ENCODE measurements at regions not wholly inside any gene's neighbourhood (a gene's known extent, or its start where the extent isn't known, plus 50 kb on each side); places are given as distances from the start of the nearest gene placed in this dataset.

DNA sequence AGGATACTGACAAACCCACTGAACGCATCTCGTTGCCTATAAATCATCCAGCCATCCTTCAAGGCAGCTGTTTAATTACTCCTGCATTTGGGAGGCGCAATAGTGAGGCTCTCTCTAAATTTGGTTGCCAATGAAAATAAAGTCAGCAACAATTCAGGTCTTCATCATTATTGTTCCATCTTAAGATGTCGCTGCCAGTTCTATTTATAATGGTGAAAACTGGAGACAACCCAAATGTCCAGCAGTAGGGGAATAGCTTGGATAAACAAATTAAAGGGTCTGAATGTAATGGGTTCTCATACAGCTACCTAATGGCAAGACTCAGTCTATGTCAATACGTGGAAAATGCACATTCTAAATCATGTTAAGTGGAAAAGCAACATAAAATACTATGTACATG is 120.1 kb upstream of the PLXNA4 start:
- Histone ChIP-seq H3K27me3 (ENCODE audit: control insufficient read depth, insufficient read depth, low read length) (no peaks in the 10 kb centered on the region), H3K36me3 (ENCODE audit: control insufficient read depth, insufficient read depth, low read length) (no peaks in the 10 kb centered on the region), H3K9ac (ENCODE audit: low read length) (no peak overlapping the region), H3K9me3 (ENCODE audit: control insufficient read depth, insufficient read depth, low read depth, low read length) (no peaks in the 10 kb centered on the region), H3K27ac (ENCODE audit: low read depth, low read length) (no peak overlapping the region), H3K4me3 (ENCODE audit: low read depth, low read length) (no peak overlapping the region), H3K4me1 (ENCODE audit: control insufficient read depth, insufficient read depth, low read length) (no peaks in the 10 kb centered on the region)

DNA sequence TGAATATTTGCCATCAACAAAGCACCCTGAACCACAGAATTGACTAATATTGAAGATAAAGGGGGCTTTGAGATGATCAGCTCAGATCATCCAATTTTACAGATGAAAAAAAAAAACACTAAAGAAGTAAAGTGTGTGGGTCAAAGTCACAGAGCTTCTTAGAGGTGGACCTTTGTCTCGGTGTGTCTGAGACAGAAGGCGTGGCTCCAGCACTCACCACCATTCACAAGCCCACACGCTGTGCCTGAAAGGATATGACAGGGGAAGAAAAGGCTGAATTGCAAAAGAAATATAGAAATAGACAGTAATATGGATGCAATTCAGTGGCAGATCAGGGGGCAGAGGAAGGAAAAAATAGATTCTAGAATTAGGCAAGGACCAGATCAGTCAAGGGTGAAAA is 114.9 kb upstream of the PLXNA4 start:
- no peak overlapping the region for H3K27ac ChIP-seq (ENCODE audit: low read depth, low read length)
- no peaks in the 10 kb centered on the region for H3K27me3 ChIP-seq (ENCODE audit: control insufficient read depth, insufficient read depth, low read length)
- no peak overlapping the region for H3K4me3 ChIP-seq (ENCODE audit: low read depth, low read length)
- H3K9me3 ChIP-seq (ENCODE audit: control insufficient read depth, insufficient read depth, low read depth, low read length) = peaks cover 6% of the 10 kb centered on the region
- H3K4me1 ChIP-seq (ENCODE audit: control insufficient read depth, insufficient read depth, low read length) = peaks cover 9% of the 10 kb centered on the region
- no peaks in the 10 kb centered on the region for H3K36me3 ChIP-seq (ENCODE audit: control insufficient read depth, insufficient read depth, low read length)
- no peak overlapping the region for H3K9ac ChIP-seq (ENCODE audit: low read length)

DNA sequence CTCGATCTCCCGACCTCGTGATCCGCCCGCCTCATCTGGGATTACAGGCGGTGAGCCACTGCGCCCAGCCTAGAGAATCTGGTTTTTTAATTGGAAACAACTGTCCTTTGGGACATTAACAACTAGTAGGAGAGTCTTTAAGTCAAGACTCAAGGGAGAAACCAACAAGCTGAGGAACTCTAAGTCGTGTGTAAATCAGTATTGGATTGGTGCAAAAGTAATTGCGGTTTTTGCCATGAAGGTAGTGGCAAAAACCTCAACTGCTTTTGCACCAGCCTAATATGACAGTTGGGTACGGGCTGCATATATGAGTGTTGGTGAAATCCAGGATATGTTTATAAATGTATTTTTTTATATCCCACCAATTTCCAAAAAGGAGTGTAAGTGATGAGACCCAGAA is 113.9 kb upstream of the PLXNA4 start:
- no peaks in the 10 kb centered on the region for H3K27me3 ChIP-seq (ENCODE audit: control insufficient read depth, insufficient read depth, low read length)
- no peak overlapping the region for H3K9ac ChIP-seq (ENCODE audit: low read length)
- H3K9me3 ChIP-seq (ENCODE audit: control insufficient read depth, insufficient read depth, low read depth, low read length) = peaks cover 6% of the 10 kb centered on the region
- H3K4me3 ChIP-seq (ENCODE audit: low read depth, low read length) = no peak overlapping the region
- H3K36me3 ChIP-seq (ENCODE audit: control insufficient read depth, insufficient read depth, low read length) = no peaks in the 10 kb centered on the region
- H3K4me1 ChIP-seq (ENCODE audit: control insufficient read depth, insufficient read depth, low read length) = peaks cover 9% of the 10 kb centered on the region
- H3K27ac ChIP-seq (ENCODE audit: low read depth, low read length) = no peak overlapping the region

DNA sequence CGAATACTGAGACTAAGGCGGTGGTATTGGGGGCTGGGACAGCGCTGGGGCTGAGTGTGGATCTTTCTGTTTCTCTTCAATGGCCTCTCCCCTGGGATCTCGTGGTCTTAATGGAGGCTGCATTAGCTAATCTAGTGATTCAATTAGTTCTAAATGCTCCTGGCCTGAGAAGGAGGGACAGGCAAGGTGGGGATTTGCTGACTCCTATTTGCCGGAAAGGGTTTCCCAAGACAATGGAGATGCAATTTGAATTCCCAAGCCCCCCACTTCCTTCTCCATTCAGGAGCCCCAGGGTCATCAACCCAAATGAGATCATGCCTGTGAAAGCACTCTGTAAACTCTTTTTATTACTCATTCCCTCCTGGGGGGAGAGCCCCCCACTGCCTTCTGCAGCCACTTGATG is 111.7 kb upstream of the PLXNA4 start:
- Histone ChIP-seq H3K36me3 (ENCODE audit: control insufficient read depth, insufficient read depth, low read length) (no peaks in the 10 kb centered on the region), H3K27me3 (ENCODE audit: control insufficient read depth, insufficient read depth, low read length) (no peaks in the 10 kb centered on the region), H3K27ac (ENCODE audit: low read depth, low read length) (no peak overlapping the region), H3K4me1 (ENCODE audit: control insufficient read depth, insufficient read depth, low read length) (peaks cover 9% of the 10 kb centered on the region), H3K9me3 (ENCODE audit: control insufficient read depth, insufficient read depth, low read depth, low read length) (peaks cover 6% of the 10 kb centered on the region), H3K4me3 (ENCODE audit: low read depth, low read length) (no peak overlapping the region), H3K9ac (ENCODE audit: low read length) (no peak overlapping the region)

DNA sequence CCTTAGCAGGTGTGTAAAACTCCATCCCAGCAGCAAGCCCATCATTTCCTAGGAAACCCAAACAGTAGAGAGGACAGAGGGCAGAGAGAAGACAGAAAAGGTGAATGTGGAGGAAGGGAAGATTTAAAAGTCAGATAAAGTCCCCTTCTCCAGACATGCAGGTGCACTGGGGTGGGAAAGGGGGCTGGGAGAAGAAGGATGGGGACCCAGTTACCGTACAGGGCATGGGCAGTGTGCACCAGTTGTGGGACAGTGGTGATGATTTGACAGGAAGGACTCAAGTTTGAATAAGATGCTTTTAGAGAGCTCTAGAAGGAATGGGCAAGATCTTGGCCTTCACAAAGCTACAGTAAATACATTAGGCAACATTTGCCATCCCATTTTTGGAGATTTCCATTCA is 110.7 kb upstream of the PLXNA4 start:
- H3K9me3 ChIP-seq (ENCODE audit: control insufficient read depth, insufficient read depth, low read depth, low read length) = peaks cover 6% of the 10 kb centered on the region

DNA sequence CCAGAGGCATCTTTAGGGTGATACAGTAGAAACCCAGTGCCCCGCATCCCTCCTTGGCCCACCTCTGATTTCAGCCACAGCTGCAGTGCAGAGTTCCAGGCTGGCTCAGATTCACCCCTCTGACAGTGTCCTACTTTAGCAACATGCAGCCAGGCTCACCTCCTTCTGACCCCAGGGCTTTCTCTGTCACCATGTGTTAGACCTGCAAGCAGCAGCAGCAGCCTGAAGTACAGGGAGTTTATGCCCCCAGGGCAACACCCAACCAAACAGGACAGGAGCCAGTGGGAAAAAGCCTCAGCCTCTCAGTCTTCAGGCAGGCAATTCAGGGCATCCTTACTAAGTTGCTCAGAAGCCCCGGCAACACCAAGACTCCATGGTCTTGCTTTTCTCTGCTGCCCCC is 109.0 kb upstream of the PLXNA4 start:
- no peaks in the 10 kb centered on the region for H3K36me3 ChIP-seq (ENCODE audit: control insufficient read depth, insufficient read depth, low read length)
- peaks cover 6% of the 10 kb centered on the region for H3K9me3 ChIP-seq (ENCODE audit: control insufficient read depth, insufficient read depth, low read depth, low read length)
- H3K4me3 ChIP-seq (ENCODE audit: low read depth, low read length) = no peak overlapping the region
- H3K27ac ChIP-seq (ENCODE audit: low read depth, low read length) = no peak overlapping the region
- peaks cover 9% of the 10 kb centered on the region for H3K4me1 ChIP-seq (ENCODE audit: control insufficient read depth, insufficient read depth, low read length)
- H3K27me3 ChIP-seq (ENCODE audit: control insufficient read depth, insufficient read depth, low read length) = no peaks in the 10 kb centered on the region
- no peak overlapping the region for H3K9ac ChIP-seq (ENCODE audit: low read length)

More for the DNA sequence above, 110.7 kb upstream of the PLXNA4 start:
- H3K27me3 ChIP-seq (ENCODE audit: control insufficient read depth, insufficient read depth, low read length) = no peaks in the 10 kb centered on the region
- no peak overlapping the region for H3K9ac ChIP-seq (ENCODE audit: low read length)
- no peak overlapping the region for H3K27ac ChIP-seq (ENCODE audit: low read depth, low read length)
- no peak overlapping the region for H3K4me3 ChIP-seq (ENCODE audit: low read depth, low read length)
- H3K36me3 ChIP-seq (ENCODE audit: control insufficient read depth, insufficient read depth, low read length) = no peaks in the 10 kb centered on the region
- peaks cover 9% of the 10 kb centered on the region for H3K4me1 ChIP-seq (ENCODE audit: control insufficient read depth, insufficient read depth, low read length)

DNA sequence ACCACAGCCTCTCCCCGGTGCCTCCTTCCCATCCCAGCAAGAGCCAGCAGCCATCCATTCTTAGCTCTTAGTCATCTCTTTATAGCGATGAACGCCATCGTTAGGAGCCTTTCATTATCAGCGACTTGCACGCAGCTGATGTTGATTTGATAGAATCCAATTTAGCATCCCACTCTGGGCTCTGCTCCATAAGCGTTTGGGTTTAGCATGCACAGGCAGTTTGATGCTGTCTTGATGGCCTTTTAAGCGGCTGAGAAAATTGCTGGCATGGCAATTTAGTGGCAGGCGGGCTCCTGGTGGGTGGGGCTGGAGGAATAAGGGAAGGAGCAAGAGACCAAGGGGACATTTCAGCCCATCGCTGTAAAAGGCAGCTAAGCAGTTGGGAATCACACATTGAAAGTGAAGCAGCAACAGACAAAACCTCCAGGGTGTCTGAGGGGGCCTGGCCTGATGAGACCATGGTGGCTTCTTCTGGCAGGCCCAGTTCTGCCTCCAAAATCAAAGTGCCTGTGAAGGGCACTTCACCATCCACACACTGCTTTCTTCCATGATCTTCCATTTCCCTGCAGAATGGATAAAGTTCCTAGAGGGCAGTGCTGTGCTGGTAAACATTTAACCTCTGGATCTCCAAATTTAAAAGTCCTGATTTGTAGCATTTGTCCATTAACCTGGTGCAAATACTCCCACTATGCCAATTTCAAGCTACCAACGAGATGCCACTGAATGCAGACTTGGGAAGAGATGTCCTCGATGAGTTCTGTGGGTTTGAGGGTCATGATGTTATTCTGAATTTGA is 107.8 kb upstream of the PLXNA4 start:
- Histone ChIP-seq H3K4me1 (ENCODE audit: control insufficient read depth, insufficient read depth, low read length) (peaks cover 9% of the 10 kb centered on the region), H3K27ac (ENCODE audit: low read depth, low read length) (no peak overlapping the region), H3K36me3 (ENCODE audit: control insufficient read depth, insufficient read depth, low read length) (no peaks in the 10 kb centered on the region), H3K4me3 (ENCODE audit: low read depth, low read length) (no peak overlapping the region), H3K9me3 (ENCODE audit: control insufficient read depth, insufficient read depth, low read depth, low read length) (peaks cover 6% of the 10 kb centered on the region), H3K9ac (ENCODE audit: low read length) (no peak overlapping the region), H3K27me3 (ENCODE audit: control insufficient read depth, insufficient read depth, low read length) (no peaks in the 10 kb centered on the region)

DNA sequence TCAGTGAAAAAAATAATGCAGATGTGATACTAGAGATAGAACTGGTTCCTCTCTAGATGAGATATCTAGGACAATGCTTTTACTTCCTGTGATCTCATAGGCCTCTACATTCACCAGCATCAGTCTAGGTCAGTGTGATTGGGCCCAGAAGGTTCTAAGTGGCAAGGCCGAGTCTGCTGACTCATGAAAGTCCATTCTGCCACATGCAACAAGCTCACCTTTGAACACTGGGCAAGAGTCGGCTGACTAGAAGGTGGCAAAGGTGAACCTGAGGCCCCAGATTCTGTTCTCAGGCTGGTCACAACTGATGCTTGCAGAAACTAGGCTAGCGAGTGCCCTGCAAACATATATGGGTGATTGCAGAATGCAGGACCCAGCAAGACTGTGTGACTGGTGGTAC is 105.7 kb upstream of the PLXNA4 start:
- Histone ChIP-seq H3K36me3 (ENCODE audit: control insufficient read depth, insufficient read depth, low read length) (no peaks in the 10 kb centered on the region), H3K4me3 (ENCODE audit: low read depth, low read length) (no peak overlapping the region), H3K9me3 (ENCODE audit: control insufficient read depth, insufficient read depth, low read depth, low read length) (peaks cover under 1% of the 10 kb centered on the region; the same call in 1 of the 2 replicates), H3K27me3 (ENCODE audit: control insufficient read depth, insufficient read depth, low read length) (no peaks in the 10 kb centered on the region), H3K4me1 (ENCODE audit: control insufficient read depth, insufficient read depth, low read length) (peaks cover 2% of the 10 kb centered on the region; the same call in 1 of the 2 replicates), H3K27ac (ENCODE audit: low read depth, low read length) (no peak overlapping the region), H3K9ac (ENCODE audit: low read length) (no peak overlapping the region)

DNA sequence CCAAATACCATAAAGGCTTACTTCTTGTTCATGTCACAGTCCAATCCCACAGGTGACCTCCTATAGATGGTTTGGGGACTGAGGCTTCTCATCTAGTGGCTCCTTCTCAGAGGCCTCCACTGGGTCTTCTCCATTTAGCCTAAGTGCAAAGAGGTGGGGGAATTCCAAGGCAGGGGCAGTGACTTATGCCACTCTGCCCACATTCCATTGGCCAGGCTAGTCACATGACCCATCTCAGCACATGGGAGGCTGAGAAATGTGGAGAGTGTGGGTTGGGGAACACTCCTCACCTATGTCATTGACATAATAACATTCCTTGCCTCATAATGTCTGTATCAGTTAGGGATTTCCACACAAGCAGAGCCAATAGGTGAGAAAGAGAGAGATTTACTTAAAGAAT is 104.3 kb upstream of the PLXNA4 start:
- H3K27me3 ChIP-seq (ENCODE audit: control insufficient read depth, insufficient read depth, low read length) = no peaks in the 10 kb centered on the region
- 0 out of 2 replicates have a peak, but pooled peaks cover 2% of the 10 kb centered on the region for H3K4me1 ChIP-seq (ENCODE audit: control insufficient read depth, insufficient read depth, low read length)
- no peak overlapping the region for H3K27ac ChIP-seq (ENCODE audit: low read depth, low read length)
- H3K9ac ChIP-seq (ENCODE audit: low read length) = no peak overlapping the region
- no peaks in the 10 kb centered on the region for H3K36me3 ChIP-seq (ENCODE audit: control insufficient read depth, insufficient read depth, low read length)
- no peak overlapping the region for H3K4me3 ChIP-seq (ENCODE audit: low read depth, low read length)
- no peaks in the 10 kb centered on the region for H3K9me3 ChIP-seq (ENCODE audit: control insufficient read depth, insufficient read depth, low read depth, low read length)

DNA sequence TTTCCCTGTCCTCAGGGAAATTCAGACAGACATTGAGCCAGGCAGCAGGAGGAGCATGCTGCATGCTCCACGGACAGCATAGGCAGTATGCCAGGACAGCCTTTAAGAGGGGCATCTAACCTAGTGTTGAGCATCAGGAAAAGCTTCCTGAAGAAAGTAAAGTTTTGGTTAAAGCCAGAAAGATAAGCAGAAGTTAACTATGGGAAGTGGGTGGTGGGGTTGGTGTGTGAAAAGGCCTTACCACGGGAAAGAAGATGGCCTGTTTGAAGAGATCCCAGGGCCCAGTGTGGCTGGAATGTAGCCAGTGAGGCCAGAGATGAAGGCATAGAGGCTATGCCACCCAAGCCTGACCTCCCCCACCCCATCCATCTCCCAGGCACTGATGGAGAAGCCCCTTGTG is 102.4 kb upstream of the PLXNA4 start:
- Histone ChIP-seq H3K9me3 (ENCODE audit: control insufficient read depth, insufficient read depth, low read depth, low read length) (no peaks in the 10 kb centered on the region), H3K27me3 (ENCODE audit: control insufficient read depth, insufficient read depth, low read length) (no peaks in the 10 kb centered on the region), H3K27ac (ENCODE audit: low read depth, low read length) (no peak overlapping the region), H3K4me3 (ENCODE audit: low read depth, low read length) (no peak overlapping the region), H3K36me3 (ENCODE audit: control insufficient read depth, insufficient read depth, low read length) (no peaks in the 10 kb centered on the region), H3K9ac (ENCODE audit: low read length) (no peak overlapping the region), H3K4me1 (ENCODE audit: control insufficient read depth, insufficient read depth, low read length) (0 out of 2 replicates have a peak, but pooled peaks cover 2% of the 10 kb centered on the region)

DNA sequence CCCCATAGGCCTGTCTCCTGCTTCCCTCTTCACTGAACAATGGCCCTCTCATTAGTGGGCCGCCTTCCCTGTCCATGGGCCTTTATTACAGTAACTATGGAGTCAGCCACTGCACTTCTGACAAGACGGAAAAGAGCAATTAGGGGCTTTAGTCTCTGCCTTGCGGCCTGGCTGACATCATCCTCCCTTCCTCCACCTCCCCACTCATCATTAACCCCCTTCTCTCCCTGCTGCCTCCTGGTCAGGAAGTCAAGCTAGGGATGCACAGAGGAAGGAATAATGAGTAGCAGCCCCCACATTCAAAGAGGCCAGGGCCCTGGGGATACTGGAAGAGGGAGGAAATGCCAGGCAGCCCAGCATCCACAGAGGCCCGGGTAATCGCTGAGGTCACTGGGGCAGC is 101.6 kb upstream of the PLXNA4 start:
- Histone ChIP-seq H3K36me3 (ENCODE audit: control insufficient read depth, insufficient read depth, low read length) (no peaks in the 10 kb centered on the region), H3K27ac (ENCODE audit: low read depth, low read length) (no peak overlapping the region), H3K4me1 (ENCODE audit: control insufficient read depth, insufficient read depth, low read length) (0 out of 2 replicates have a peak, but pooled peaks cover 2% of the 10 kb centered on the region), H3K27me3 (ENCODE audit: control insufficient read depth, insufficient read depth, low read length) (no peaks in the 10 kb centered on the region), H3K9me3 (ENCODE audit: control insufficient read depth, insufficient read depth, low read depth, low read length) (no peaks in the 10 kb centered on the region), H3K9ac (ENCODE audit: low read length) (no peak overlapping the region), H3K4me3 (ENCODE audit: low read depth, low read length) (no peak overlapping the region)
